Cardiac muscle cell (in vitro differentiated cells and primary cell): ENCODE measurements at regions not wholly inside any gene's neighbourhood (a gene's known extent, or its start where the extent isn't known, plus 50 kb on each side); places are given as distances from the start of the nearest gene placed in this dataset.
"Not testable (repeated sequence)": the region's sequence is repeated elsewhere in the genome, so short reads cannot be mapped to it uniquely, and the experiment has no call there.

Experiments
- DNase-seq, 2 donors: peaks; one replicate each; pipeline versions ENCODE4 v3.0.0 to v3.0.0-alpha.2; 2010 to 2017; ENCODE audit warnings: low read depth in 1 of 2, low spot score in 1 of 2
- H3K27ac ChIP-seq: fragments of 200-600 bp; sonication (generic); 2 replicates; pipeline ENCODE4 v1.5.1; 2016
- H3K27me3 ChIP-seq: fragments of 200-600 bp; sonication (generic); 2 replicates; pipeline ENCODE4 v1.6.0; 2016; ENCODE audit warnings: control low read depth
- H3K36me3 ChIP-seq: fragments of 200-600 bp; sonication (generic); 2 replicates; pipeline ENCODE4 v1.5.1; 2016; ENCODE audit warnings: control low read depth
- H3K4me1 ChIP-seq: fragments of 200-600 bp; sonication (generic); 2 replicates; pipeline ENCODE4 v1.8.1; 2017; ENCODE audit warnings: low read depth, mild to moderate bottlenecking, mixed run types
- H3K4me3 ChIP-seq: fragments of 200-600 bp; sonication (generic); 2 replicates; pipeline ENCODE4 v1.5.1; 2016; ENCODE audit warnings: mild to moderate bottlenecking
- H3K9me3 ChIP-seq: fragments of 200-600 bp; sonication (generic); 2 replicates; pipeline ENCODE4 v1.5.1; 2017; ENCODE audit warnings: low read depth, mild to moderate bottlenecking, control low read depth
- TF ChIP-seq, protein P1 (sequence below): IDR thresholded peaks from 2 replicates; pipeline ENCODE4 v1.5.1; 2012; ENCODE audit warnings: low read depth, mild to moderate bottlenecking, low read length

DNA sequence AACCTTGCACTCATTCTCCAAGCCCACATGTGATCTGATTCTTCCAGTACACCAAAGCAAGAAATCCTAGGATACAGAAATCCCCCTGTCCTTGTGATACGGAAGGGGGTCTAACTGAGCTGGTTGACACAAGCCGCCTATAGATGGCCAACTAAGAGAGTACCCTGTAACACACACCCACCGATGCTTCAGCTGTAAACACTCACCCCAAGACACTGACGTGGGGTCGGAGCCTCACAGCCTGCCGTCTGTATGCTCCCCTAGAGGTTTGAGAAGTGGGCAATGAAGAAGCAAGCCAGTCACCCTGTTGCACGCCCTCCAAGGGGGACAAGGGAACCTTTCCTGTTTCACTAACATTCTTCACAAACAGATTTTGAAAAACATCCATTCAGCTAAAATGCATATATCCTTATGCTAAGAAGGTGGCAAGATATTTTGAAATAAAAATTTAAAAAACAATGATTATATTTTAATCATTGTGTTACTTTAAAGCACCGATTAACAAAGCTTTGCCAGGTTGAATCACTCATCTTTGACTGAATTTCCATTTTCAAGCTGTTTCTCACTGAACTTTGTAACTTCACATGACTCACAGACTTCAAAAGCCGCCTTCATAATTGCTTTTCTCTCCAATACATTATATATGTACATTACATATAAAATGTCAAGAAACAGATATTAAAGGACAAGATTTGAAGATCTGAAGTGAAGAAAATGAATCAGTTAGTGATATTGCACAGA is 329.3 kb downstream of the ARL4A start:
- Histone ChIP-seq H3K4me1 (peaks cover 15% of the 10 kb centered on the region), H3K27me3 (no peaks in the 10 kb centered on the region), H3K9me3 (no peaks in the 10 kb centered on the region), H3K27ac (no peak overlapping the region), H3K4me3 (no peak overlapping the region), H3K36me3 (no peaks in the 10 kb centered on the region)
- DNase-seq: no peak
- TF ChIP-seq, protein P1, sequence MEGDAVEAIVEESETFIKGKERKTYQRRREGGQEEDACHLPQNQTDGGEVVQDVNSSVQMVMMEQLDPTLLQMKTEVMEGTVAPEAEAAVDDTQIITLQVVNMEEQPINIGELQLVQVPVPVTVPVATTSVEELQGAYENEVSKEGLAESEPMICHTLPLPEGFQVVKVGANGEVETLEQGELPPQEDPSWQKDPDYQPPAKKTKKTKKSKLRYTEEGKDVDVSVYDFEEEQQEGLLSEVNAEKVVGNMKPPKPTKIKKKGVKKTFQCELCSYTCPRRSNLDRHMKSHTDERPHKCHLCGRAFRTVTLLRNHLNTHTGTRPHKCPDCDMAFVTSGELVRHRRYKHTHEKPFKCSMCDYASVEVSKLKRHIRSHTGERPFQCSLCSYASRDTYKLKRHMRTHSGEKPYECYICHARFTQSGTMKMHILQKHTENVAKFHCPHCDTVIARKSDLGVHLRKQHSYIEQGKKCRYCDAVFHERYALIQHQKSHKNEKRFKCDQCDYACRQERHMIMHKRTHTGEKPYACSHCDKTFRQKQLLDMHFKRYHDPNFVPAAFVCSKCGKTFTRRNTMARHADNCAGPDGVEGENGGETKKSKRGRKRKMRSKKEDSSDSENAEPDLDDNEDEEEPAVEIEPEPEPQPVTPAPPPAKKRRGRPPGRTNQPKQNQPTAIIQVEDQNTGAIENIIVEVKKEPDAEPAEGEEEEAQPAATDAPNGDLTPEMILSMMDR: no peak

DNA sequence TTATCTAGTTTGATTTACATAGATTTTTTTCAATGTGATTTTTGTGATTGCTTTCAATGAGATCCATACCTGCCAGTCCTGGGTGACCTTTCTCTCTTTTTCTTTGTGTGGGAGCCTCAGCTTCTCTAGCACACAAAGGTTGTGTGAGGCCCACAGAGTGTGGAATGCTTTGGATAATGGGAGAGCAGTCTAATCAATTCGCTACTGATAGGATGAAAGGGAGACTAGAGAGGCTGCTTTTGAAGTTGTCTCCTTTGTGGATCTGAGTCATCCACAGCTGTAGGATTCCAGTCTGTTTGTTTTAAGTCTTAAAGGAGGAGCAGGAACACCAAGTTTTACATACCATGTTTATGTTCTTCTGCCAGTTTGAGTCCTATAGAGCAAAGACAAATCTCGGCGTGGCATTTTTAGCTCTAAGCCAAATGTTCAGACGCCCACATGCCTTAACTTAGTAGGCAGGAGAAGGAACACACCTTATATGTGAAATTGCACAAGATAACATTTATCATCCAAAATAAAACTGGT is 330.0 kb downstream of the ARL4A start:
- Histone ChIP-seq H3K27me3 (no peaks in the 10 kb centered on the region), H3K27ac (peak overlapping the region; percentile 9), H3K9me3 (no peaks in the 10 kb centered on the region), H3K4me3 (no peak overlapping the region), H3K36me3 (no peaks in the 10 kb centered on the region), H3K4me1 (peaks cover 15% of the 10 kb centered on the region)
- TF ChIP-seq, protein P1: no peak
- peak; percentile 7 to 54 for DNase-seq

DNA sequence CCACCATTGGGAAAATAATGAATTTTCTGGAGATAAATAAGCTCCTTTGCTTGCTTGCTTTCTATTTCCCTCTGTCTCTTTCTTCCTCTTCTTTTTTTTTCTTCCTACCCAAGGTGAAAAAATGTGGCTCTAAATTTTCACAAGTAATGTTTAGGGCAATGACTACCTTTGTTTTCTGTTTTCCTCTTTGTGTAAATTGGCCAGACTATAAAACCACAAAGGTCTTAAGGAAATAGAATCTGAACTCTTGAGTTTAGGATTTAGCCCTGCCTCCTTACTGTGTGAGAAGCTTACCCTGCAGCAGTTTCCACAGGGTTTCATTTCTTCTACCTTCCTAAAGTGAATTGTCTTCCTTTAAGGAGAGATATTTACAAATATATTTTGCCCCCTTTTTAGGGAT is 330.4 kb downstream of the ARL4A start:
- Histone ChIP-seq H3K9me3 (no peaks in the 10 kb centered on the region), H3K36me3 (no peaks in the 10 kb centered on the region), H3K4me1 (peaks cover 15% of the 10 kb centered on the region), H3K27me3 (no peaks in the 10 kb centered on the region), H3K4me3 (no peak overlapping the region), H3K27ac (peak overlapping the region; percentile 9)
- DNase-seq: no peak
- TF ChIP-seq, protein P1: no peak

DNA sequence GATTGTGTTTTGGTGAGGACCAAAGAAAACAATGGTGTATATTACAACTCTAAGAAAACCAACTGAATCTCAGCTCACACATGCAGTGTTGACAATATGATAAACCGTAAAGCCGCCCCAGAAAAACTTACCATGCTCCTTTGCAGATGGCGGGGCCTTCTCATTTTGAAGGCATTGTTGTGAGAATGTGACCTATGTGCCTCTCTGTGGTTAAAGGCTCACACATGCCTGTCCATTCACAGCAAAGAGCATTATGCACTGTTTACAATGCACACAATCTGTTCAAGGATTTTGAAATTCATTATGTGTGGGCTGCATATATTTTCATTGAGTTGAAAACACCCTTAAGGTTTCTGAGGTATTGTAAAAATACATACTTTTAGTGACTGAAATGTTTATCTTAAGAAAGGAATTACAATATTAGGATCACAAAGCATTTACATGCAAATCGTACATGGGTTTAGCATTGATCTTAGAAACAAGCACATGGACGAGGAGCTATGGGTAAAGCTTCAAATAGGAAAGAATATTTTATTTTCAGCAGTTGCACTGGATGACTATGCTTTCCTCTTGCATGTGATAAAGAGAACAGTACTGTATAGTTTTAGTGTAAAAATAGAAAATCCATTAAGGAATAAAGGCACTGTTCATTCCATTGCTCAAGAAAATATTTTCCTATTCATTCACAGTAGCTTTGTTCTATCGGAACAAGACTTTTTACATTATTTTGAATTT is 334.3 kb downstream of the ARL4A start:
- Histone ChIP-seq H3K36me3 (no peaks in the 10 kb centered on the region), H3K4me3 (no peak overlapping the region), H3K27me3 (no peaks in the 10 kb centered on the region), H3K9me3 (no peaks in the 10 kb centered on the region), H3K4me1 (peaks cover 15% of the 10 kb centered on the region), H3K27ac (no peak overlapping the region)
- TF ChIP-seq, protein P1: no peak
- DNase-seq: no peak

DNA sequence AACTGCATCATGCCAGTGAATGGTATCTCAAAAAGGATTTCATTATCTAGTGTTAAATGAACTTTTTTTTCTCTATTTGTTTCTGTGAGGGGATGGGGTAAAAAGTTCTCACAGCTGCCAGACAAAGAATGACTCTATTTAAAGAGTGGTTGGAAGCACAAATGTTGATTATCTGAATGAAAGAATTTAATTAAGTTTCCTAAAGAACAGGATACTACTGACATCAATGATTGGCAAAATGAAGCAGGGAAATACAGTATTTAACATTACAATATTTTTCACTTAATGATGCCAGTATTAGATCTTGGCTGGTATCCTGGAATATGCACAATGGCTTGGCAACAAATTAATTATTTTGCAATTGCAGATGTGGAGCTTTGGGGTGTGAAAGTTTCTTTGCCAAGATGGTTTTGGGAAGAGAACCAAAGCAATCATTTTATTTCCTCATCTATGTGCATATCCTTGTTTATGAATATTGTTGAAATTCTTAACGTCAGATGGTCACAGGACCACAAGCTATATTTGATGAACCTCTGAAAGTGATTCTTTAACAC is 336.8 kb downstream of the ARL4A start:
- Histone ChIP-seq H3K27me3 (no peaks in the 10 kb centered on the region), H3K36me3 (no peaks in the 10 kb centered on the region), H3K27ac (no peak overlapping the region), H3K9me3 (no peaks in the 10 kb centered on the region), H3K4me3 (no peak overlapping the region), H3K4me1 (no peaks in the 10 kb centered on the region)
- DNase-seq: peak in 1 of 2 donors; percentile 81
- TF ChIP-seq, protein P1: no peak

DNA sequence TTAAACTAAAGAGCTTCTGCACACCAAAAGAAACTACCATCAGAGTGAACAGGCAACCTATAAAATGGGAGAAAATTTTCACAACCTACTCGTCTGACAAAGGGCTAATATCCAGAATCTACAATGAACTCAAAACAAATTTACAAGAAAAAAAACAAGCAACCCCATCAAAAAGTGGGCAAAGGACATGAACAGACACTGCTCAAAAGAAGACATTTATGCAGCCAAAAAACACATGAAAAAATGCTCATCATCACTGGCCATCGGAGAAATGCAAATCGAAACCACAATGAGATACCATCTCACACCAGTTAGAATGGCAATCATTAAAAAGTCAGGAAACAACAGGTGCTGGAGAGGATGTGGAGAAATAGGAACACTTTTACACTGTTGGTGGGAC is 337.6 kb downstream of the ARL4A start:
- DNase-seq, H3K36me3 ChIP-seq, H3K4me3 ChIP-seq, H3K4me1 ChIP-seq, H3K27ac ChIP-seq, H3K27me3 ChIP-seq, H3K9me3 ChIP-seq: not testable (repeated sequence)
